ENCODE measurements at regions not wholly inside any gene's neighbourhood (a gene's known extent, or its start where the extent isn't known, plus 50 kb on each side); places are given as distances from the start of the nearest gene placed in this dataset.
A peak's percentile ranks its signal among the peaks of the same experiment; 100 is the strongest.
"Not testable (repeated sequence)": the region's sequence is repeated elsewhere in the genome, so short reads cannot be mapped to it uniquely, and the experiment has no call there.

- Histone ChIP-seq H3K27me3 (replicated peaks) (no peaks in the 10 kb centered on the region), H3K4me3 (ENCODE audit: low read depth, low read length) (no peak overlapping the region), H3K36me3 (replicated peaks) (no peaks in the 10 kb centered on the region), H3K27ac (no peak overlapping the region)
- in situ Hi-C loops (cut with HindIII; ENCODE audit: low pct_ligation_motif_present, low sequenced_read_pairs) = no loop called here
- DNase-seq = no peak
- TF ChIP-seq CTCF (IDR thresholded peaks at IDR 0.05; ENCODE audit: low read depth, low read length, missing control alignments) = peak; percentile 38
Measured at GRCh38 chr16:48029768-48030167, 126.0 kb downstream of the ABCC12 start.

- DNase-seq = no peak
- no peaks in the 10 kb centered on the region for H3K27me3 ChIP-seq (replicated peaks)
- no peaks in the 10 kb centered on the region for H3K36me3 ChIP-seq (replicated peaks)
- TF ChIP-seq CTCF (IDR thresholded peaks at IDR 0.05; ENCODE audit: low read depth, low read length, missing control alignments) = no peak
- no peak overlapping the region for H3K27ac ChIP-seq
- in situ Hi-C loops (cut with HindIII; ENCODE audit: low pct_ligation_motif_present, low sequenced_read_pairs) = no loop called here
- H3K4me3 ChIP-seq (ENCODE audit: low read depth, low read length) = no peak overlapping the region
Measured at GRCh38 chr16:48025359-48025758, 130.4 kb downstream of the ABCC12 start.

GRCh38 chr16:48024042-48024441 lies 131.8 kb downstream of the ABCC12 start:
- H3K27ac ChIP-seq = no peak overlapping the region
- no peak for DNase-seq
- no peak for TF ChIP-seq CTCF (IDR thresholded peaks at IDR 0.05; ENCODE audit: low read depth, low read length, missing control alignments)
- no peaks in the 10 kb centered on the region for H3K27me3 ChIP-seq (replicated peaks)
- H3K4me3 ChIP-seq (ENCODE audit: low read depth, low read length) = no peak overlapping the region
- in situ Hi-C loops (cut with HindIII; ENCODE audit: low pct_ligation_motif_present, low sequenced_read_pairs) = no loop called here
- H3K36me3 ChIP-seq (replicated peaks) = no peaks in the 10 kb centered on the region

GRCh38 chr16:48022496-48022895 lies 133.3 kb downstream of the ABCC12 start:
- in situ Hi-C loops (cut with HindIII; ENCODE audit: low pct_ligation_motif_present, low sequenced_read_pairs) = no loop called here
- Histone ChIP-seq H3K27me3 (replicated peaks) (no peaks in the 10 kb centered on the region), H3K36me3 (replicated peaks) (no peaks in the 10 kb centered on the region), H3K4me3 (ENCODE audit: low read depth, low read length) (no peak overlapping the region), H3K27ac (no peak overlapping the region)
- no peak for DNase-seq
- no peak for TF ChIP-seq CTCF (IDR thresholded peaks at IDR 0.05; ENCODE audit: low read depth, low read length, missing control alignments)

GRCh38 chr16:48020617-48021016 lies 135.2 kb downstream of the ABCC12 start:
- H3K4me3 ChIP-seq (ENCODE audit: low read depth, low read length); DNase-seq; H3K27me3 ChIP-seq (replicated peaks); H3K36me3 ChIP-seq (replicated peaks); in situ Hi-C loops (cut with HindIII; ENCODE audit: low pct_ligation_motif_present, low sequenced_read_pairs); H3K27ac ChIP-seq: not testable (repeated sequence)

GRCh38 chr16:48014349-48015135 lies 141.3 kb downstream of the ABCC12 start:
- Histone ChIP-seq H3K27me3 (replicated peaks) (no peaks in the 10 kb centered on the region), H3K27ac (no peak overlapping the region), H3K4me3 (ENCODE audit: low read depth, low read length) (no peak overlapping the region), H3K36me3 (replicated peaks) (no peaks in the 10 kb centered on the region)
- peak; percentile 6 for DNase-seq
- no peak for TF ChIP-seq CTCF (IDR thresholded peaks at IDR 0.05; ENCODE audit: low read depth, low read length, missing control alignments)
- in situ Hi-C loops (cut with HindIII; ENCODE audit: low pct_ligation_motif_present, low sequenced_read_pairs) = no loop called here
